HL-60 (cell line): ENCODE measurements at regions not wholly inside any gene's neighbourhood (a gene's known extent, or its start where the extent isn't known, plus 50 kb on each side); places are given as distances from the start of the nearest gene placed in this dataset.
A peak's percentile ranks its signal among the peaks of the same experiment; 100 is the strongest.

Experiments
- DNase-seq, 2 experiments: peaks; one replicate each; pipeline ENCODE4 v3.0.0-alpha.2; 2010 to 2020; ENCODE audit warnings: low read depth in 1 of 2, low spot score in 1 of 2
- H3K27ac ChIP-seq: fragments of 250-450 bp; sonication (Bioruptor Pico); replicated peaks from 2 replicates; pipeline ENCODE4 v1.5.1; 2020; ENCODE audit warnings: mild to moderate bottlenecking, moderate library complexity
- H3K27me3 ChIP-seq: fragments of 250-450 bp; sonication (Bioruptor Pico); 2 replicates; pipeline ENCODE4 v1.5.1; 2021; ENCODE audit warnings: mild to moderate bottlenecking, moderate library complexity; ENCODE audit not compliant: insufficient read depth, poor library complexity, severe bottlenecking
- H3K4me3 ChIP-seq: replicated peaks from 2 replicates; pipeline ENCODE4 v1.5.1; 2011; ENCODE audit warnings: mild to moderate bottlenecking, control low read depth, low read length; ENCODE audit not compliant: insufficient read depth
- CTCF ChIP-seq: IDR thresholded peaks from one replicate; pipeline ENCODE4 v1.5.1; 2011; ENCODE audit warnings: low read length, control low read depth, inconsistent platforms; ENCODE audit not compliant: insufficient read depth
- GABPA ChIP-seq: IDR thresholded peaks from 2 replicates; pipeline ENCODE4 v1.6.1; 2012; ENCODE audit warnings: low read depth
- POLR2AphosphoS5 ChIP-seq: IDR thresholded peaks from 2 replicates; pipeline ENCODE4 v1.6.1; 2012; ENCODE audit warnings: low read depth
- REST ChIP-seq: IDR thresholded peaks from 2 replicates; pipeline ENCODE4 v1.6.1; 2012; ENCODE audit warnings: low read depth; ENCODE audit not compliant: insufficient replicate concordance
- SPI1 ChIP-seq: IDR thresholded peaks from 2 replicates; pipeline ENCODE4 v1.6.1; 2012; ENCODE audit warnings: low read depth, mild to moderate bottlenecking, borderline replicate concordance

GRCh38 chr10:21022821-21023220 lies 125.7 kb upstream of the NEBL start:
- peak; percentile 2 to 35 for DNase-seq
- Histone ChIP-seq H3K27ac (no peak overlapping the region), H3K27me3 (no peaks in the 10 kb centered on the region), H3K4me3 (no peak overlapping the region)
- TF ChIP-seq REST (no peak), CTCF (no peak), SPI1 (no peak), POLR2AphosphoS5 (no peak), GABPA (no peak)

- no peak for TF ChIP-seq GABPA
- TF ChIP-seq REST, result no peak
- no peak for DNase-seq
- no peaks in the 10 kb centered on the region for H3K27me3 ChIP-seq
- no peak overlapping the region for H3K27ac ChIP-seq
- no peak overlapping the region for H3K4me3 ChIP-seq
Measured at GRCh38 chr10:21021843-21022594, 124.9 kb upstream of the NEBL start.

- Histone ChIP-seq H3K27ac (no peak overlapping the region), H3K4me3 (no peak overlapping the region), H3K27me3 (no peaks in the 10 kb centered on the region)
- TF ChIP-seq CTCF (no peak), GABPA (no peak), REST (no peak), POLR2AphosphoS5 (no peak), SPI1 (no peak)
- no peak for DNase-seq
Measured at GRCh38 chr10:21021231-21021630, 124.1 kb upstream of the NEBL start.

GRCh38 chr10:21020545-21020944 lies 123.4 kb upstream of the NEBL start:
- DNase-seq, result peak in 1 of 2 experiments; percentile 25
- no peak for TF ChIP-seq SPI1
- TF ChIP-seq CTCF, result peak; percentile 11
- no peak for TF ChIP-seq GABPA
- H3K27ac ChIP-seq, result no peak overlapping the region
- no peaks in the 10 kb centered on the region for H3K27me3 ChIP-seq
- H3K4me3 ChIP-seq, result no peak overlapping the region
